ENCODE measurements at regions not wholly inside any gene's neighbourhood (a gene's known extent, or its start where the extent isn't known, plus 50 kb on each side); places are given as distances from the start of the nearest gene placed in this dataset.

- TF ChIP-seq EZH2 (IDR thresholded peaks at IDR 0.05; ENCODE audit: low read length) (no peak), CTCF (optimal IDR thresholded peaks at IDR 0.05 in 1 of 3, IDR thresholded peaks at IDR 0.05 in 1 of 3, conservative IDR thresholded peaks at IDR 0.05 in 1 of 3; ENCODE audit: extremely low read depth in 1 of 3, insufficient read depth in 2 of 3, low read length in 3 of 3) (peak in 1 of 3 experiments; percentile 39)
Observed at GRCh38 chr1:234537236-234537635, 58.3 kb upstream of the TARBP1 start.

Measured in keratinocyte (primary cell).